Left lobe of liver (tissue), 2 donors: ENCODE measurements at regions not wholly inside any gene's neighbourhood (a gene's known extent, or its start where the extent isn't known, plus 50 kb on each side); places are given as distances from the start of the nearest gene placed in this dataset.
A peak's percentile ranks its signal among the peaks of the same experiment; 100 is the strongest.
"Not testable (repeated sequence)": the region's sequence is repeated elsewhere in the genome, so short reads cannot be mapped to it uniquely, and the experiment has no call there.

Experiments used
- ATAC-seq: fragments of 200-7000 bp; cut with Tn5 transposase; one replicate; pipeline ENCODE4 v1.9.1; 2020; ENCODE audit warnings: mild to moderate bottlenecking, moderate library complexity
- DNase-seq: peaks from one replicate; pipeline ENCODE4 v3.0.0-alpha.2; 2020; ENCODE audit warnings: low spot score
- donor health status: DM: no; HTN: no; CAD: no; lungs with moderate emphysema.
- donor health status: DM: no; HTN: yes; CAD: no.

DNA sequence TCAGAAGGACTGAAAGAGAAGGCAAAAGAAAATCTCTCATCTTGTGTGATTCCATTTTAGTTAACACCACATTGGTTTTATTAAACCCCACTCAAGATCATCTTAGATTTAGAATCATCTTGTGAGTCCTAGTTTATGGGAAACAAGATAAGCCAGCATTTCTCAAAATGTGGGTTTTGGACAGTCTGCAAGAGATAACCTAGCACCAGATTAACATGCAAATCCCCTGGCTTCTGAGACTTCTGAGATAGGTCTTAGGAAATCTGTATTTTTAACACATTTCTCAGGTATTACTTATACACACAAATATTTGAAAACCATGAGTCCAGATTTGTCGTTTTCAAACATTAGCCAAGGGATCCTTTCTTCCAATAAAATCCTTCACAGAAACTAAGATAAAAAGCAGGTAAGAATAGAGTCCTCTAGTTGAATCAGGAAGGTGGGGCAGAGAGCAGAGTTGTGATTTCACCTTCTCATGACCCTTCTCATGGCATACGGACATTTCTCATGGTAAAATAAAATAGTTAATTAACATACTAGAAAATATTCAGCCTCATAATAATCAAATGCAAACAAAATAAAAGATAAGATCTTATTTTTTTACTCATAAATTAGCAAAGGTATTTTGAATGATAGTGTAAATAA lies 287.2 kb upstream of the FN1 start:
- ATAC-seq (no peak), DNase-seq (no peak)

DNA sequence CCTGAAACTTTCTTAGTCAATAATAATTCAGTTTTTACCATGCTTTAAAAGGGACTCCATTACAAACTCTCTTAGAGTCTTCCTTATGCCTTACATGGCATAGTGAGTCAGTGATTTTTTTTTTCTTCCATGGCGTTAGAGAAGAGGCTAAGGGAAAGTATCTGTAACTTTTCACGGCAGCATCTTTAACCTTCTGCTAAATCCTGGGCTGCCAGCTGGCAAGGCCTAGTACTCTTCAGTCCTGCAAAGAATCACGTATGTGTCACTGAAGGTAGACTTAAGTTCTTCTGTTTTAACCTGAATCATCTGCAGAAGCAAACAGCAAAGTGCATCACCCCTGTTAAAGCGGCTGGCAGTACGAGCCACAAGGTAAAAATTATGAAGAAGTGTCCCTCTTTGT lies 286.3 kb upstream of the FN1 start:
- no peak for ATAC-seq
- no peak for DNase-seq

- not testable (repeated sequence) for ATAC-seq, DNase-seq
These were observed 285.6 kb upstream of the FN1 start for GRCh38 chr2:215721515-215721914.

GRCh38 chr2:215718890-215719289 lies 283.0 kb upstream of the FN1 start:
- ATAC-seq (no peak), DNase-seq (no peak)

- ATAC-seq: no peak
- no peak for DNase-seq
These were observed 282.6 kb upstream of the FN1 start for GRCh38 chr2:215718436-215718835.

DNA sequence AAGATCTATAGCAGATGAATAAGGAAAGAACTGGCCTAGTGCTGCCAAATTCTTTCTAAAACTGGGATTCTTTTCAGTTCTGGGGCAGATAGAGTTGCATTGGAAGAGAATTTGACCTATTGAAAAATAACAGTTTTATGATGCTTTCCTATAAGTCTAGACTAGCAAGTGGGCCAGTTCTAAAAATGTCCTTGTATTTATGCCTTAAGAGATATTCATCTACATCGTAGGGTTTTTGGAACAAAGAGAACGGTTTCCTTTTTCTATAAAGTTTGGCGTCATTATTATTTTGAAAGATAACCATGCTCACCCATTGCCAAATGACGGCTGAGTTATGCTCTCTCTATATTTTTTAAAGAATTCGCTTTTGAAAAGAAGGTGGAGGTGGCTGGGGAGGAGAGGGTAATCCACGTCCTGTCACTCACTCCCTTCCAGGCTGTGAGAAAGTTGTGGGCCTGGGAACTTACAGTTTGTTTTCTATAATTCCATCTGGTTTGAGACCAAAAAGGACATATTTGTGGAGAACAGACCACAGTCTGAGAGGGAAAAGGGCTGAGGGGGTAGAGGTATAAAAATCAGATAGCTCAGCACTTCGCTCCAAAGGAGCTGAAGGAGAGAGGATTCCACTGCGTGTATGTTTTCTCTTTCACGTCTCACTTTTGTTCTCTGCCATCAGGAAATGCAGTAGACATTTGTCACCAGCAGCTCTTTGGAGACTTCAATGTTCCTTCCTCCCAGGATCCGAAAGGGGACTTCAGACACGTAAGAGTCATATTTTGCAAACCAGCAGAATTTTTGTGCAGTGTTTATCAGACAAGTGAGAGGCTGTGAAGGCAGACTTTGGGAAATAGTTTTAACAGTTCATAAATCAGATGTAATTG lies 281.9 kb upstream of the FN1 start:
- ATAC-seq: no peak

GRCh38 chr2:215716956-215717355 lies 281.1 kb upstream of the FN1 start:
- no peak for DNase-seq
- no peak for ATAC-seq

More for the DNA sequence above, 281.9 kb upstream of the FN1 start:
- DNase-seq: no peak

- DNase-seq (no peak), ATAC-seq (peak; percentile 76)
These were observed 277.3 kb upstream of the FN1 start for GRCh38 chr2:215712871-215713790.

GRCh38 chr2:215712219-215712868 lies 276.5 kb upstream of the FN1 start:
- ATAC-seq (peak; percentile 52), DNase-seq (no peak)

DNA sequence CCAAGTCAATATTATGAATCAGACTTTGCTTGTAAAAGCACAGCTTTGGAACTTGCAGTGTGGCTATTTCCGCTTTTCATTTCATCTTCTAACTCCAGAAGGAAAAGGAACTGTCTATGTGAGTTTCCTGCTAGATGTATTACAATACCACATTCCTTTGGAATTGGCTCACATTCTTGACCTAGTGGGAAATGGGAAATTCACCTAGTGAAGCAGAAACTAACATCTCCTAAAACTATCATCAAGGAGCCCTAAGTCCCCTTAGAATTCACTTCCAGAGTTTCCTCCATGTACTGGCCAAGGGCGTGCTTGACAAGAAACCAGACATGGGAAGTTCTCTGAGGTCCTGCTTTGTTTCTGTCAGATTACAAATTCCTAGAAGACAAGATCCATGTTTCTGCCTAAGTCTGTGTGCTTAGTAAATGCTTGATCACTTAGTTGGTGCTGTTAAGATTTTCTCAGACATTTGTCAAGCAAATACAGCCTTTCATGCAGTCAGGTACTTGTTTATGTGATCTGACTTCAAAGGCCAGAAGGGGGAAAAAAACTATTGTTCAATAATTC lies 275.7 kb upstream of the FN1 start:
- ATAC-seq (peak; percentile 15), DNase-seq (no peak)

GRCh38 chr2:215707608-215708007 lies 271.7 kb upstream of the FN1 start:
- ATAC-seq (no peak), DNase-seq (no peak)

- DNase-seq (no peak), ATAC-seq (no peak)
These were observed 270.0 kb upstream of the FN1 start for GRCh38 chr2:215705771-215706361.

- ATAC-seq (no peak), DNase-seq (no peak)
These were observed 269.4 kb upstream of the FN1 start for GRCh38 chr2:215705281-215705680.

DNA sequence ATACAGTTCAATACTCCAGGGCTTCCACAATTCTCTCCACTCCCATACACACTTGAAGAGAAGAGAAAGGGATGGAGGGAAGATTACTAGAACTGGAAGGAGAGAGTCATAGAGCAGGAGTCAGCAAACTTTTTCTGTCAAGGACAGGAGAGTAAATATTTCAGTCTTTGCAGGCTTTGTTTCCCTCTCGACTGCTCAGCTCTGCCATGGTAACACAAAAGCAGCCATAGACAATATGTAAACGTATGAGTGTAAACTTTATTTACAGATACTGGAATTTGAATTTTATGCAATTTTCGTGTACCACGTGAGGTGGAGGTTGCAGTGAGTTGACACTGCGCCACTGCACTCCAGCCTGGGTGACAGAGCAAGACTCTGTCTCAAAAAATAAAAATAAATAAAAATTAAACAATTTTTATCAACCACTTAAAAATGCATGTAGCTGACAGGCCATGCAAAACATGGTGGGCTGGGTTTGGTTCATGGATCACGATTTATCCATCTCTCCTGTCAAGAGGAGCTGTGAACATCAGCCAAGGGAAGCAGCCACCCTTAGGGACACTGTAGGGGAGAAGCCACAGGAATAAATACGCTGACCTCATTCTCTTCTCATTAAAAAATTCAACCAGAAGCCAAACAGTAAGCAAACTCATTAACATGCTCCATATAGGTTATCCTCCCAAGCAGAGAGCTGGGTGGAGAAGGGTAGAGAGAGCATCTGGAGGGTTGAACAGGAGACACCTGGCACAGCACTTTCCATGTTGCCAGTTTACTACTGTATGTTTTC lies 266.4 kb upstream of the FN1 start:
- DNase-seq (no peak), ATAC-seq (no peak)

DNA sequence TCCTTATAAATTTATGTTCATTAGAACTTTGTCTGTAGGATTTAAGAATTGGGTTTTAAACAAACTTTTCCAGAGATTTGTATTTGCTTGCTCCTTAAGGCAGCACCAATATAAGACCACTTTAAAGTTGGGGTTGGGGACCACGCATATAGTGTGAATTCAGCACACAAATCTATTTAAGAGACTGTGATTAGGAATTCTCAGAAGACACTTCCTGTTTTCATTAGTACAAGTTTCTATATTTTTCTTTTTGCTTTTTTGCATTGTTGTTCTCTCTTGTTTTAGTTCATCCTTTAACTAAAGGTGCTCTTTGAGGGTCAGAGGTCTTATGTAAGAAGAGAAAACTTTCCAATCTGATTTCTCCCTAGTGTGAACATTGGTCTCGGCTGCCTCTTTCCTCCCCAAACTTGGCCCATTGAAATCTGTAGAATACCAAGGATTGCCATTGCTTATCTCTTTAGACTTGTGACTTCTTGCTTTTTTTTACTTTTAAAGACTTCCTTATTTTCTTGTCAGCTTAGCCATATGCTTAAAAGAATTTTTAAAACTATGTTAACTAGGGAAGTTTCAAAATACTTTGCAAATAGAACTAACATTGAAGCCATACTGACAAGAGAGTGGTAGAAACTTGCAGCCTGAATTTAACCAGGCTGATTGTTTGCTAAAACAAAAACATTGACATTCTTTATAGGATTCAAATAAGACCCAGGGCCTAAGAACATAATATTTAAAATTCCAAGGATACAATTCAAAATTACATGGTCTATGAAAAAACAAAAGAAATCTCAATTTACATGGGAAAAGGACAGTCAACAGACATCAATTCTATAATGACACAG lies 264.1 kb upstream of the FN1 start:
- DNase-seq: no peak
- no peak for ATAC-seq

DNA sequence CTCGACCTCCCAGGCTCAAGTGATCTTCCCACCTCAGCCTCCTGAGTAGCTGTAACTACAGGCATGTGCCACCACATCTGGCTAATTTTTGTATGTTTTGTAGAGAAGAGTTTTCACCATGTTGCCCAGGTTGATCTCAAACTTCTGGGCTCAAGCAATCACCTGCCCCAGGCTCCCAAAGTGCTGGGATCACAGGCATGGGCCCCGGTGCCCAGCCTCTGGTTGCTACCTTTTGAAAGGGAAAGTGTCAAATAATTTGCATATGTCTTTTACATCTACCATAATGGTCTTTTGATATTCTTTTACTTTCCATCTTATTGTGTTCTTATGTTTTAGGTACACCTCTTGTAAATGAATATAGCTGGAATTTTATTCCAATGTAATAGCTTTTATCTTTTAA lies 263.1 kb upstream of the FN1 start:
- ATAC-seq: no peak
- no peak for DNase-seq

DNA sequence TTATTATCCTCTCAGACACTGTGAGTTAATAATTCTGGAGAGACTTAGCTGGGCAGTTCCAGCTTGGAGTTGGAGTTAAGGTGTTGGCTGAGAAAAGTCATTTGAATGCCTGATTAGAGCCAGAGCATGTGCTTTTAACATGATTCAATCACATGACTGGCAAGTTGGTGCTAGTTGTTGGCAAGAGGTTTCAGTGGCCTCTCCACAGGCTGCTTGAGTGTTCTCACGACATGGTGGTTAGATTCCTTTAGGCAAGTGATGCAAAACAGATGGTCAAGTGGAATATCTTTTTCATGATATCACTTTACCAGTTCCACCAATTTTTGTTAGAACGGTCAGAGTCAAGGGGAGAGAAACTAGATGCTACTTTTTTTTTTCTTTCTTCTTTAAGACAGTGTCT lies 262.7 kb upstream of the FN1 start:
- DNase-seq: no peak

DNA sequence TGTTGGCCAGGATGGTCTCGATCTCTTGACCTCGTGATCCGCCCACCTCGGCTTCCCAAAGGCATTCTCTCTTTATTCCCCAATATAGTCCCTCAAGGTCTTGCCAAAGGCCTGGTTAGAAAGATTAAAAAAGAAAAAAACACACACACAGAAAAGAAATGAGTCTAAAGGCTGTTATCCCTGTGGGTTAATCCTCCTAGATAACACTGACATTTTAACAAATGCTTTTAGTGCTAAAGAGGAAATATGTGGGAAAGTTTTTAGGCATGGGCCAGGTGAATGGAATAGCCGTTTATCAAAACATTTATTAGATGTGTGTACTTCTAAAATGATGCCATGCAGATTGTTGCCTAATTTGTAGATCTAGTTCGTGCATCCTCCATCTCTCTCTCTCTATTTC lies 261.6 kb upstream of the FN1 start:
- DNase-seq (no peak), ATAC-seq (no peak)

More for the DNA sequence above, 262.7 kb upstream of the FN1 start:
- ATAC-seq: no peak
